C4-2B (cell line): ENCODE measurements at regions not wholly inside any gene's neighbourhood (a gene's known extent, or its start where the extent isn't known, plus 50 kb on each side); places are given as distances from the start of the nearest gene placed in this dataset.

Experiments used
- CTCF ChIP-seq: fragments of 450-650 bp; conservative IDR thresholded peaks from 2 replicates; pipeline ENCODE4 v1.5.1; 2017; ENCODE audit warnings: mild to moderate bottlenecking
- ZFX ChIP-seq: fragments of 450-650 bp; IDR thresholded peaks from 2 replicates; pipeline ENCODE4 v1.6.1; 2017

- no peak for TF ChIP-seq CTCF
- no peak for TF ChIP-seq ZFX
These were observed 123.7 kb upstream of the GLI2 start for GRCh38 chr2:120611961-120612360.
